Muscle of back (tissue), 3 donors: ENCODE measurements at regions not wholly inside any gene's neighbourhood (a gene's known extent, or its start where the extent isn't known, plus 50 kb on each side); places are given as distances from the start of the nearest gene placed in this dataset.

ENCODE experiments used
- DNase-seq, 3 donors: peaks; one replicate each; pipeline versions ENCODE4 v3.0.0 to v3.0.0-alpha.2; 2013

DNA sequence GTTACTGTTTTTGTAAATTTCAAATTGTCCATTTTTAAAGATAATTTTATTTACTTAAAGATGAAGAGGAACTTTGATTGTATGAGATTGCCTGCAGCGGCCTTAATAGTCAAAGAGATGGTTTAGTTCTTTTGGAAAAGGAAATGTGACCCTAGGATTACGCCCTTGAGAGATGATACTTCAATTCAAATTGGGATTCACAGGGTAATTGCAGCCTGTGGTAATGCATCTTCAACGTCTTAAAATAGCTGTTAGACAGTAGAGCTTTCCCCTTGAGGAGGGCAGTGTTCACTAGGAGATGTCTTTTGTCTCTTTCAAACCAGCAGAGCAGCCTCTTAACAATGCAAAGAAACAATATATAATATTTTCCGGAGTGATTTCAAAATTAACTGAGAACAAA lies 127.1 kb downstream of the TAF11L14 start:
- peak in 1 of 3 donors; percentile 14 for DNase-seq

DNA sequence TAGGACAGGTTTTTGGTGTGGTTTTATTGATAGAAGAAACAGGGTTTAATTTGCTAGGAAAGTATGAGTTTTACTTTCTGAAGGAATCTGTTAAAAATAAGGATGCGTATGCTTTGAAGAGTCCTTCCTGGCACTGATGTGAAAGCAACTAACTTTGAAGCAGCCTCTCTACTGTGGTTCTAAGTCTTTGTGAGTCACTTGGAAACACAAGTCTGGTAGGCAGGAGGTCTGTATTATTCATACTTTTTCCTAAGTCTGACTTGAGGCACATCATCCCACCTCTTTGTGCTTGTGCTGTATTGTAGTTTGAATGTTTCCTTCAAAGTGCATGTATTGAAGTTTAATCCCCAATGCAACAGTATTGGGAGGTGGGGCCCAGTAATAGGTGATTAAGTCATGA lies 129.0 kb downstream of the TAF11L14 start:
- DNase-seq = peak in 1 of 3 donors; percentile 7

DNA sequence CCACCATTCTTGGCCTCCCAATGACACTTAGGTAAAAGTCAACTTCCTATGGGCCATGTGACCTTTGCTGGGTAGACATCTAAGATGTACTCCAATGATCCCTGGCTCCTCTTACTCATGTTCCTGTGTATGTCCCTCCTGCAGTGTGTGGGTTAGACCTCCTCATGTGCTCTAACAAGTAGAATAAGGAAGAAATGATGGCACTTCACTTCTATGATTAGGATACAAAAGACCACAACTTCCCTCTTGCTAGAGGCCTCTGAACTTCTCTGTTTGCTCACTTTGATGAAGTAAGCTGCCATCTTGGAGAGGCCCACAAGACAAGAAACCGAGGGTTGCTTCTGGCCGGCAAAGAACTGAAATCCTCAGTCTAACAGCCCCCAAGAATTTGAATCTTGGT lies 131.8 kb downstream of the TAF11L14 start:
- no peak for DNase-seq

DNA sequence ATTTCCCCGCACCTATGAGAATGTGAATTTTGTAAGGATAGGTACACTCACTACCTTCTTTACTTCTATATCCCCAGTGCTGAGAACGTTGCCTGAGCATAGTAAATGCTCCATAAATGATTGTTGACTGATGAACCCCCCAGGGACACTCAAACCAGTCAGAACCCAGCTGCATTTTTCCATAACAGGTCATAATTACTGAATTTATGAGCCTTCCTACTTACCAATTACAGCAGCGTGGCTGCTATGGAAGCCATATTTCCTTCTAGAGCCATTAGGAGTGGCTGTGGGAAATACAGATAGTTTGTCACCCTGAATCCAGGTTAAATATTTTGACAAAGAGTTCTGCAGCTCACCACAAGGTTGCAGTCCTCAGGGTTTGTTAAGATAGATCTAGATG lies 135.0 kb downstream of the TAF11L14 start:
- no peak for DNase-seq

DNA sequence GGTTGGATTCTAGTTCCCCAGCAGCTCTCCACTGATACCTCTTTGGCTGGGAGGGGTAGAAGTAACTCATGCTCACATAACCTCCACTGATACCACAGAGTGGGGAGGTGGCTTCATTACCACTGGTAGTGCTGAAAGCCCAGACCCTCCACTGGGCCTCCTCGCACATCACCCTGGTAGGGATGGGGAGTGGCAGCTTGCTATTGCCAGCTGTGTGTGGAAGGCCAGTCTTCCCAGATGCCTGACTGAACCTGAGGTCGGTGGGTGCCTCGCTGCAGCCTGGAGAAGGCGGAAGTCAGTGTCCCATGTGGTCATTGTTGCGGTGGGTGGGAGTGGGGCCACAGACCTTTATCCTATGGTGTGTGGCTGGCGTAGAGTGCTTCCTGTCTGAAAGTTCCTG lies 138.0 kb downstream of the TAF11L14 start:
- DNase-seq = no peak

DNA sequence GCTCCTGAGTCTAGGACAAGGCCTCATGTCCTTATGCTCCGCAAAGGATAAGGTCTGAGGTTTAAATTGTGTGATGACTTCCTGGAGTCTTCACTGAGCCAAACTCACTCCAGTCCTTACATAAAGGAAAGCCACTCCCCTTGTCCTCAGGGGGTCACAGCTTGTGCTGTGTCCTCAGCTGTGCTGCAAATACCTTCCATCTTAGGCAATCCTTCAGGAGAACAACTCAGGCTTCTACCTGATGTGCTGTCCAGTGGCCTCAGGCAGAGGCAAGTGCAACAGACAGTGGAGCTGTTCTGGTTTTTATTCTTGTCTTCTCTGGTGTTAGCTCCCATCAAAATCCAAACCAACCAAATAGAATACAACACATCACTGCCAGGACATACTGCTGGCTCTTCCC lies 151.5 kb downstream of the TAF11L14 start:
- DNase-seq = no peak

DNA sequence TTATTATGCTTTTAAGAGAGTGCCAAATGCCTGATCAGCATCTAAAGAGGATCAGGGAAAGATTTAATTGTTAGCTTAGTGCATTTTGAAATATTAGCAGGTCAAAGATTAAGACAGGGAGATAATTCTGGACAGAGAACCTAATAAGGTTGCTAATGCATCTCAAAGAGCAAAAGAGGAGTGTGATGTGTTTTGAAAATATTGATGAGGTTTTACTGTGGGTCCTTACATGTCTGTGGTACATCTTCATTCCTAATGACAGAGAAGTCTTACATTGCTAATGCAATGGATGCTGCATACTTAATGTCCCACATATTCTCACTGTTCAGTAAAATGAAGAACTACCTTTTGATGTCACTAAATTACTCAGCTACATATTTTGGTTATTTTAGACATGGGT lies 154.1 kb downstream of the TAF11L14 start:
- DNase-seq = no peak

DNA sequence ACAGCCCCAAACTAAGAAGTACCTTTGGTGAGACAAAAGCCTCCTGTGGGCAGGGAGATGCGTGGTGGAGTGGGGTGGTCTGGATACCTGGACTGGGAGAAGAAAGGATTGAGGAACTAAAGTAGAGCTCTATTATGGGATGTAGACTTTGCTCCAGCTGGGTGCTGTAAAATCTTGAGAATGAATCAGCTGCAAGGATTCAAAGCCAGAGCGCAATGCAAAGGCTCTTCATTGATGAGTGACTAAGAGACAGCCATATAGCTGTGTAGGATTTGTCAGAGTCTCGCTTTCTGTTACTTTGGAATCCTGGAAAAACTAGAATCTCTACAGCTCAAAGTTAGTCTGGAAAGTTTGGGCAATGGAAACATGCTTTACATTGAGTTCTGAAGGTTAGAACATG lies 159.9 kb downstream of the TAF11L14 start:
- DNase-seq = no peak

DNA sequence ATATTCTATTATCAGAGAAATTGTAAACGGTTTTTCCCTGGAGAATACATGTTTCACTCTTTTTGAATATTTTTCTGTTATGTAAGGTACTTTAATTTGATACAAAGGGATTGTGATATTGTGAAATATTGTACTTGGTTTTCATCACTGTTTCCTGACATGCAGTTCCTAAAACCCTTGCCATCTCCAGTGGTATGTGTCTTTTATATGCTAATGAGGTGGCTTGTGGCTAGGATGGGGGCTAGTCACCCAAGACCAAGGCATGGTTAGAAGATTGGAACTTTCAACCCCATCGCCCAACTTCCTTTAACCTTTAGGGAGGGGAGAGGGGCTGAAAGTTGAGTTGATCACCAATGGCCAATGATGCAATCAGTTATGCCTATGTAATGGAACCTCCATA lies 160.6 kb downstream of the TAF11L14 start:
- no peak for DNase-seq

DNA sequence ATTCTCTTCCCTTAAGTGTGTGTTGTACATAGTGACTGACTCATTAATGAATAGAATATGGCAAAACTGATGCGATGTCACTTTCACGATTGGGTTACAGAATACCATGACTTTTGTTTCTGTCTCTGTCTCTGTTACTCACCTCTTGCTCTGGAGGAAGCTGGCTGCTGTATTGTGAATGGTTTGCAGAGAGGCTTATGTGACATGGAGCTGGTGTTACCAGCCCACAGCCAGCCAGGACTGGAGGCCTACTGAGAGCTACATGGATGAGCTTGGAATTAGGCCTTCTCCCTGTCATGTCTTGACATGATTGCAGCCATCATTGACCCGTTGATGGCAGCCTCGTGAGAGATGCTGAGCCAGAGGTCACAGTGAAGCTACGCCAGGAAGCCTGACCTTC lies 161.9 kb downstream of the TAF11L14 start:
- DNase-seq = no peak

DNA sequence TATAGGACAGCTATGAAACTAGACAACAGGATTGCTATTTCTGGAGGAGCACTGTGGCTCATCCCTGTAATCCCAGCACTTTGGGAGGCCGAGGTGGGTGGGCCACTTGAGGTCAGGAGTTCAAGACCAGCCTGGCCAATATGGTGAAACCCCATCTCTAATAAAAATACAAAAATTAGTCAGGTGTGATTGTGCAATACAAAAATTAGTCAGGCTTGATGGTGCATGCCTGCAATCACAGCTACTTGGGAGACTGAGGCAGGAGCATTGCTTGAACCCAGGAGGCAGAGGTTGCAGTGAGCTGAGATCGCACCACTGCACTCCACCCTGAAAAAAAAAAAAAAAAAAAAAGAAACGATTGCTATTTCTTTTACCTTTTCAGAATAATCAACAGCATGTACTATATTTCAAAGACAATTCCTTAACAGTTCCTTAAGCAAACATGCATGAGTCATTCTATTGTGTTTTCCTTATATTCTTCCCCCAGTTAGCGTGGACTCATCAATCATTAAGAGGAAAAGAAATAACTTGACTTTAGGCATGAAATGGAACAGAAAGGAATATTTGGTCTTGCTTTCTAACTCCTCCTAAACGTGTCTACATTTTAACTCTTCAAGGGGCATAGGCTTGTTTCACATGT lies 162.6 kb downstream of the TAF11L14 start:
- no peak for DNase-seq

DNA sequence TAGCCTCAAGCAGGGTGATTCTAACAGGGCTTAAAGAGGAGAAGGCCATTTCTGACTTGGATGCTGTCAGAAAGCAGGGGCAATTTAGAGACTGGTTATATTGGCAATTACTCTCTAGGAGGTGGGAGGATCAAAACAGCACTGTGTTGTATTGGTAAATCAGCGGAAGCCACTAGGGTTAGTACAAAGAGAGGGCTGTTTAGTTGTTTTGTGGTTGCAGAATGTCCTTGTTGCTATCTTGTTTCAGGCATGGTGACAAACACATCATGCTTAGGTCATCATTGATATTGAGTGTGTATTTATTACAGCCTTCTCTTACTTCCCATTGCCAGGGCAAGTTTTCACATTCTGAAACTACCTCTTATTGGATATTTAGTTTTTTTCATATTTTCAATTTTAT lies 165.3 kb downstream of the TAF11L14 start:
- DNase-seq = no peak

DNA sequence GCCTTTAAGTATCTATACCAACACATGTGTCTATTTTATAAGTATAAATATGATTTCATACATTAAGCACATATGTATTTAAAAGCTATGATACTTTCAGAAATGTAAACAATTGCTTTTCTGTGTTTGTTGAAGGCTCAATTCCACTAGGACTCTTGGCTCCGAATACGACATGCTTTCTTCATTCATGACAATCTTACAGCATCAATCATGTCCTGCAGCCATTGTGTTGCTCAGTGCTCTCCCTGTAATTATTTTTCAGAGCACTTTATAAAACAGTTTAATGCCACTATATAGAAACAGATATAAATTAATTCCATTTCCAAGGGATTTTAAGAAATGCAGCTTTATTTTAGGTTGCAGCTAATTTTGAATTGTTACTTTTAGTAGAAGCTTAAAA lies 167.3 kb downstream of the TAF11L14 start:
- no peak for DNase-seq

DNA sequence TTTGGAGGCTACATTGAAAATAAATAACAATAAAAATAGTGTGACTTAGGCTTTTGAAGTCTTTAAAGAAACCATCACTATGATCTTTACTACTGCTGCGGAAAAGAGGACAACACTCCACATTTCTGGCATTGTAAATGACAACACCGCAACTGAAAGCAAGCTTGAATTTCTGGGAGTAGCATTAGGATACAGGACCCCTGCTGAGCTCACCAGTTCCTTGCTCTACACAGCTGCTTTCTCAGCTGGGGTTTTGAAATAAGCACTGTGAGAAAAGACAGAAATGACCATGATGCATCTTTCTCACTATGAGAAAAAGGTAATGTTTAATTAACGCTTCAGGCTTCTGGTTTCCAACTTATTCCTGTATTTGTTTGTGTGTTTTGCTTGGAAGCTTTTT lies 168.0 kb downstream of the TAF11L14 start:
- peak in 1 of 3 donors; percentile 36 for DNase-seq

DNA sequence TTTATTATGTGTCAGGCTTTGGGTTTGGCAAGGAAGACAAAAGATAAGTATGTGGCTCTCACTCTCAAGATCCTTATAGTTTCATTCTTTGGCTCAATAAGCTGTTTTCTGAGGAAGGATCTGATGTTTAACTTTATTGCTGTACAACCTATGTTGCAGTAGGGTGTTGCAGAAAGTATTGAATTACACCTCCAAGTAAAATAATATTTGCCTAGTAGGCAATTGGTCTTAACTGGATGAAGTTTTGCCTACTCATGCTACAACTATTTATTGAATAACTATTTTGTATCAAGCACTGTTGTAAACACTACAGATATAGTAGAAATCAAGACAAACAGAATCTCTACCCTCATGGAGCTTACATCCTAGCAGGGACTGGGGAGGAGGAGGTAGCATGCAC lies 169.7 kb downstream of the TAF11L14 start:
- DNase-seq = no peak

DNA sequence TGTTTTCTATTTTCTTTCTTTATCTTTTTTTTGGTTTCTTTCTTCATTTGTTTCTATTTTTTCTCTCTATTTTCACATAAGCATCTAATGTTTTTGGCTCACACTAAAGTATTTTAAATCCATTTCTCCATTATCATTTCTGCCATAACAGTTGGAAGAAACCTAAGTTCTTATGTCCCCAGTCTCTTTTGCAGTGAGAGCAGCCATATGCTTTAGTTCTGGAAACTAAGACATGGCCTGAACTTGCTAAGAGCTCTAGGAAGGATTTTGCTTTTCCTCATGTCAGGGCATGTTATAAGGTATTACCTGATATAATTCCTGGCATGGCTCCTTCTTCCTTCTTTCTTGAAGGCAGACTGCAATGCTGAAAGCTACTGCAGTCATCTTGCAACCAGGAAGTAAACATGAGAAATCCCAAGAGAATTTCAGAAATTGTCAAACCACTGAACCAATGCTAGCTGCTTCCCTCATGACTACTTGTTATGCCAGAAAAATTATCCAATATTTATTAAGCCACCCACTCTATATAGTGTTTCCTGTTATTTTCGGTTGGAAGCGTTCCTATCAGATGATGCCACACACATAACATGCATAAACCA lies 171.1 kb downstream of the TAF11L14 start:
- no peak for DNase-seq

DNA sequence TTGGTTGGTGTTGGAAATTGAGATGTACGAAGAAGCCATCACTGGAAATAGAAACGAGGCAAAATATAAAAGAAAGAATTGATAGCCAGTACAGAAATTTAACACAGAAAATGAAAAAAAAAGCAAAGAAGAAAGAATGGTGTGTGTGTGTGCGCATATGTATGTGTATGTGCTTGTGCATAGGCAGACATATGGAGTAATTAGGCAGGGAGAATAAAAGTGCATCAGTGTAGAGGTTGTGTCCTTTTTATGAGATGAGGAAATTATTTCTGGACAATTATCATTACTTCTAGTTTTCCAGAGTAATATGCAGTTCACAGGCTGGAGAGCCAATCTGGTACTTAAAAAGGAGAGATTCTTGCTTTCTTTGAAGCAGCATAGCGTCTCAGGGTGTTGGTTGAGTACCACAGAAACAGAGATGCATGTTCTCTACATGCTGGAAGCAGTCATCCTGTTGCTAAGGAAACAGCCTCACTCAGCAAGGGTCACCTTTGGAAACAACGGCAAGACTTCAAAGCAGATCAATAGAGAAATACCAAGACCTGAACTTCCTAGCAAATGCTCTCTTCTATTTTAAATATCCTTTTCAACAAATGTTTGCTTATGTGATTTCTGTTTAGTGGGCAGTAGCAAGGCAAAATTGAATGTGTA lies 172.7 kb downstream of the TAF11L14 start:
- no peak for DNase-seq

DNA sequence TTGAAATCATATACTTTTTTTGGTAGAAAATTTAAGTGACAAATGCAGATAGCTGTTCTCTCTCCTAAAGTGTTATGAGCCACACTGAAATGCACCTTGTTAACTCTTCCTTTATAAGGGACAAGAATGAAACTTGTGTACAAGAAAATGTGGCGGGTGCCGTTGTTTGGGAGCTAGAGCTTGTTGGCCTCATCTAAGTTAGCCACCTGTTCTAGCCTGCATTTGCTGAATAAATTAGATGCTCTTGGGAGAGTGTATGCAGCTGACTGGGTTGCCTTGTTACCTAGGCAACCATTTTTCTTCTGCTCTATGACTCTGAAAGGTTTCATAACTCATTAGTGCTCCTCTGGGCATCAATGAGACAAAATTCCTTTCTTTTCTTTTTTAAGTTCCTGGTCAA lies 174.3 kb downstream of the TAF11L14 start:
- DNase-seq = peak in 1 of 3 donors; percentile 56

DNA sequence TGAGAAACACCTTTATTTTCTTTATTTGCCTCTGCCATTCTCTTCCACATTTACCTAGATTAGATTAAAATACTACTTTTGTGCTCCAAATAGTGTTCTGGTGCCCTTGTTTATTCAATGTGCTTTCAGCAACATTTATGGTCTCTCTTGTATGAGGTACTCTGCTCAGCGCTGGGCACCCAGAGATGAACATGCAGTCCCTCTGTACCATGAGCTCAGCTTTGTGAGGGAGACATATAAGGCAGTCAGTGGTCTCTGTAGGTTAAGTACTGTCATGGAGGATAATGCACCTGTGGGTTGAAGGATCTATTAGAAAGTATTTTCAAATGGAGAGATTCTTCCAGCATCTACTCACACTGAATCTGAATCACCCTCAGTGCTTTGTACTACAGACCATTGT lies 176.5 kb downstream of the TAF11L14 start:
- DNase-seq = no peak

DNA sequence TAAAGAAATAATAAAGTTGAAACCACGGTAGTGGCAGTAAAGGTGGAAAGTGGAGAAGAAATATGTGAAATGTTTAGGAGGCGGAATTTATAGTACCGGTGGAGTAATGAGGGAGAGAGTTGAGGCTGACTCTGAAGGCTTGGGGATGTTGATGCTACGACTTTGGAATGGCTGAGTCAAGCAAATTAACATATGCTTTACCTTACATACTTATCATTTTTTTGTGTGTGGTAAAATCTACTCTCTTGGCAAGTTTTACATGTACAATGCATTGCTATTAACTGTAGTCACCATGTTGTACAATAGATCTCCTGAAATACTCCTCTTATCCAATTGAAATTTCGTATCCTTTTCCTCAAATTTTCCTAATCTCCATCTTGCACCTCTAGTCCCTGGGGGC lies 179.0 kb downstream of the TAF11L14 start:
- DNase-seq = peak in 1 of 3 donors; percentile 30

DNA sequence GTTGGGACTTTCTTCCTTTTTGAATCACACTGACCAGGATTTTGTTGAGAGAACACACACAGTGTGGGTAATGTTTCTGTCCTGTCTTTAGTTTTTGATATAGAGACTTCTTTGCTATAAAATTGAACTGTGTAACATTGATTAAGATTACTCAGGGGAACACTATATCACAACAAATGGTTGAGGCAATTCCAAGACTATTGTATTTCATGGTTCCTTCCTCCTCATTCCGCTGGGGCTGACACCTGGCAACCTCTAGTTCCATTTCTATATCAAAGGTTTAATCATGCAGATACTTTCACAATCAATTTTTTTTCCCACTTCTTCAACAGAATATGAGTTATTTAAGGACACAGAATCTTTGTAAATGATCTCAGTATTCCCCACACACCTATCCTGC lies 182.2 kb downstream of the TAF11L14 start:
- peak in 1 of 3 donors; percentile 31 for DNase-seq

DNA sequence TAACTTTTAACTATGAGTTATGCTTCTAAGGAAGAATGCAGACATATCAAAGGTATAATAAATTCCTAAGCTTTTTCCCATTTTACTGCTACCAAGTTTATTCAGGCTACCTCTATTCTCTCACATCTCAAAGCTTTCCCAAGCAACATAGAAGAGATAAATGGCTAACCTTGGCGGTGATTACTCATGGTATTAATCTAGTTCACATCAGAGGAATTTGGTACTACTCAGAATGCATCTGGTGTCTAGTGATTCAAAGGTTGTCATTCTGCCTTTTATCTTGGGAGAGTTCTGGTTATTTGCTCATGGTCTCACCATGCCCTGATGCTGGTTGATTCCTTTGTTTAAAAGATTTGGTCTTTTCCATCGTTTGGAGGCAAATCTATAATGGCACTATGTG lies 182.7 kb downstream of the TAF11L14 start:
- DNase-seq = no peak

DNA sequence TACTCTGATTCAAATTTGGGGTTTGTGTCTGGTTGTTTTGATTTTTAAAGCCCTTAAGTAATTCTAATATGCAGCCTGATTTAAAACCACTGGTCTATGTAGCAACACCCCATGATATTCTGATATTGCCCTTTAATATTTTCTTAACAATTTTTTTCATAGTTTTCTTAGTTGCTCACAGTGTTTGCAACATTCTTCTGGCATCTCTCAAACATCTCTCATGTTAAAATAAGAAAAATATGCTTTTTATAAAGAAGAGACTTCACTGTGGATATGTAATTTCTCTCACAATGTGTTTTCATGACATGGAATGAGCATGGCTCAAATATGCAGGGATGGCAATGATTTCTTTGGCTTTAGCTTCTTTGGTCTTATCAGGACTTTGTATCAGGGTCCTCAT lies 183.7 kb downstream of the TAF11L14 start:
- DNase-seq = no peak

DNA sequence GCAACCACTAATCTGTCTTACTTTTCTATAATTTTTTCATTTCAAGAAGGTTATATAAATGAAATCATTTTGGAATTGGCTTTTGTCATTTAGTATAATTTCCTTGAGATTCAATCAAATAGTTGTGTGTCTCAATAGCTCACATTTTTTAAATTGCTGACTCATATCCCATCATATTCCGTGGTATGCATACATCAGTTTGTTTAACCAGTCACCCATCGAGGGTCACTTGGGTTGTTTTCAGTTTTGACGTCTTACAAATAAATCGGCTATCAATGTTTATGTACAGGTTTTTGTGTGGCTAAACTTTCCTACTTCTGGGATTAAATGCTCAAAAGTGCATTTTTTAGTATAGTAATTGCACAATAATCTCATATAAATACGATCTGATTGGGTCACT lies 185.5 kb downstream of the TAF11L14 start:
- no peak for DNase-seq
